GM23338 (cell line): ENCODE measurements at regions not wholly inside any gene's neighbourhood (a gene's known extent, or its start where the extent isn't known, plus 50 kb on each side); places are given as distances from the start of the nearest gene placed in this dataset.

Source experiments
- ATAC-seq: fragments of 200-7000 bp; cut with Tn5 transposase; 3 replicates; pipeline ENCODE4 v1.9.1; 2020
- DNase-seq: peaks from one replicate; pipeline ENCODE4 v3.0.0-alpha.2; 2015; ENCODE audit warnings: low spot score
- H2AFZ ChIP-seq: fragments of 200-600 bp; sonication (generic); 2 replicates; pipeline ENCODE4 v1.8.0; 2016; ENCODE audit warnings: antibody characterized with exemption, mild to moderate bottlenecking, moderate library complexity
- H3F3A ChIP-seq: fragments of 200-600 bp; sonication (generic); replicated peaks from 2 replicates; pipeline ENCODE4 v1.8.0; 2017; ENCODE audit warnings: antibody characterized with exemption, mixed run types, low read depth
- H3K27ac ChIP-seq: fragments of 200-600 bp; sonication (generic); 2 replicates; pipeline ENCODE4 v1.6.1; 2016; ENCODE audit warnings: low read depth
- H3K27me3 ChIP-seq: fragments of 200-600 bp; sonication (generic); 2 replicates; pipeline ENCODE4 v1.8.0; 2016; ENCODE audit warnings: mild to moderate bottlenecking, mixed run types, moderate library complexity; ENCODE audit not compliant: insufficient read depth
- H3K36me3 ChIP-seq: fragments of 200-600 bp; sonication (generic); 2 replicates; pipeline ENCODE4 v1.8.0; 2016; ENCODE audit warnings: mild to moderate bottlenecking; ENCODE audit not compliant: insufficient read depth
- H3K4me1 ChIP-seq: fragments of 200-600 bp; sonication (generic); 2 replicates; pipeline ENCODE4 v1.8.0; 2016; ENCODE audit warnings: mild to moderate bottlenecking, moderate library complexity; ENCODE audit not compliant: insufficient read depth
- H3K4me2 ChIP-seq: fragments of 200-600 bp; sonication (generic); 2 replicates; pipeline ENCODE4 v1.7.1; 2017; ENCODE audit warnings: mixed run types
- H3K4me3 ChIP-seq: fragments of 200-600 bp; sonication (generic); 2 replicates; pipeline ENCODE4 v1.6.1; 2016; ENCODE audit warnings: mixed run types
- H3K79me2 ChIP-seq: fragments of 200-600 bp; sonication (generic); replicated peaks from 2 replicates; pipeline ENCODE4 v1.8.0; 2017; ENCODE audit warnings: mild to moderate bottlenecking; ENCODE audit not compliant: insufficient read depth
- H3K9me2 ChIP-seq: fragments of 200-600 bp; sonication (generic); 2 replicates; pipeline ENCODE4 v1.8.0; 2017; ENCODE audit not compliant: insufficient read depth
- H4K20me1 ChIP-seq: fragments of 200-600 bp; sonication (generic); replicated peaks from 2 replicates; pipeline ENCODE4 v1.8.0; 2017; ENCODE audit warnings: mild to moderate bottlenecking; ENCODE audit not compliant: insufficient read depth
- H3K27ac Mint-ChIP-seq: 2 replicates; pipeline ENCODE4 v1.8.0; 2020; ENCODE audit warnings: inconsistent platforms, mild to moderate bottlenecking, moderate library complexity, mixed read lengths
- H3K27me3 Mint-ChIP-seq: 3 replicates; pipeline ENCODE4 v1.8.0; 2022; ENCODE audit warnings: low read depth, mild to moderate bottlenecking, moderate library complexity, mixed read lengths, inconsistent platforms; ENCODE audit not compliant: insufficient read depth, poor library complexity
- H3K36me3 Mint-ChIP-seq: 3 replicates; pipeline ENCODE4 v1.8.0; 2021; ENCODE audit warnings: low read depth, mild to moderate bottlenecking, inconsistent platforms, moderate library complexity, mixed read lengths
- H3K4me1 Mint-ChIP-seq: 3 replicates; pipeline ENCODE4 v1.8.0; 2020; ENCODE audit warnings: mild to moderate bottlenecking, inconsistent platforms, mixed read lengths
- H3K4me3 Mint-ChIP-seq: 3 replicates; pipeline ENCODE4 v1.8.0; 2021; ENCODE audit warnings: moderate library complexity, mild to moderate bottlenecking, inconsistent platforms, mixed read lengths
- H3K9me3 Mint-ChIP-seq: 3 replicates; pipeline ENCODE4 v1.8.0; 2020; ENCODE audit warnings: moderate library complexity, mild to moderate bottlenecking, inconsistent platforms, mixed read lengths
- CTCF ChIP-seq, 2 experiments: fragments of 200-600 bp in 1 of 2; sonication (generic) in 1 of 2; conservative IDR thresholded peaks; 2 replicates each; pipeline versions ENCODE4 v1.5.1 to v1.6.1; 2016 to 2017; ENCODE audit warnings: antibody characterized with exemption in 2 of 2, low read depth in 2 of 2, mild to moderate bottlenecking in 2 of 2, moderate library complexity in 1 of 2
- ETS1 ChIP-seq: IDR thresholded peaks from 2 replicates; pipeline ENCODE4 v1.6.1; 2016; ENCODE audit warnings: antibody characterized with exemption
- EZH2 ChIP-seq: fragments of 200-600 bp; sonication (generic); IDR thresholded peaks from one replicate; pipeline ENCODE4 v1.8.0; 2017; ENCODE audit warnings: antibody characterized with exemption, mild to moderate bottlenecking, low read depth; ENCODE audit not compliant: unreplicated experiment
- NANOG ChIP-seq: IDR thresholded peaks from 2 replicates; pipeline ENCODE4 v1.6.1; 2016; ENCODE audit warnings: antibody characterized with exemption, borderline replicate concordance
- POLR2AphosphoS5 ChIP-seq: IDR thresholded peaks from 2 replicates; pipeline ENCODE4 v1.6.1; 2016; ENCODE audit warnings: antibody characterized with exemption, low read depth
- ZNF331 ChIP-seq: fragments of 250-450 bp; sonication (Bioruptor Pico); IDR thresholded peaks from 2 replicates; pipeline ENCODE4 v1.5.0; 2020; ENCODE audit warnings: low read depth, mild to moderate bottlenecking, moderate library complexity
- ZNF462 ChIP-seq: fragments of 250-450 bp; sonication (Bioruptor Pico); IDR thresholded peaks from 2 replicates; pipeline ENCODE4 v1.5.0; 2020; ENCODE audit warnings: mild to moderate bottlenecking, moderate library complexity

- Histone ChIP-seq H3K4me3 (no peak overlapping the region), H3K36me3 (no peaks in the 10 kb centered on the region), H3F3A (no peaks in the 10 kb centered on the region), H3K9me2 (no peaks in the 10 kb centered on the region), H3K79me2 (no peaks in the 10 kb centered on the region), H3K4me2 (no peak overlapping the region), H4K20me1 (no peaks in the 10 kb centered on the region), H3K4me1 (peaks cover 12% of the 10 kb centered on the region), H3K27me3 (no peaks in the 10 kb centered on the region), H2AFZ (no peak overlapping the region), H3K27ac (no peak overlapping the region)
- no peak for ATAC-seq
- TF ChIP-seq ZNF462 (CRISPR knock-in tag) = no peak
- no peak for TF ChIP-seq EZH2
- no peak for TF ChIP-seq CTCF (conservative IDR thresholded peaks at IDR 0.05; ENCODE audit: low read depth in 2 of 2)
- no peak for TF ChIP-seq NANOG
- TF ChIP-seq ETS1 = no peak
- TF ChIP-seq ZNF331 (CRISPR knock-in tag) = no peak
- TF ChIP-seq POLR2AphosphoS5 = no peak
- no peak for DNase-seq
- Mint-ChIP-seq H3K27ac (no peak overlapping the region), H3K4me1 (peaks cover 10% of the 10 kb centered on the region; the same call in 2 of the 3 replicates), H3K4me3 (no peak overlapping the region), H3K36me3 (no peaks in the 10 kb centered on the region), H3K9me3 (no peaks in the 10 kb centered on the region), H3K27me3 (no peaks in the 10 kb centered on the region)
Measured at GRCh38 chr2:181122601-181123000, 142.2 kb downstream of the UBE2E3 start.
